Esophagus mucosa (tissue), 1 donor: ENCODE measurements at regions not wholly inside any gene's neighbourhood (a gene's known extent, or its start where the extent isn't known, plus 50 kb on each side); places are given as distances from the start of the nearest gene placed in this dataset.
"Not testable (repeated sequence)": the region's sequence is repeated elsewhere in the genome, so short reads cannot be mapped to it uniquely, and the experiment has no call there.

Source experiments
- ATAC-seq: fragments of 200-7000 bp; cut with Tn5 transposase; one replicate; pipeline ENCODE4 v1.9.1; 2020
- donor health status: DM: yes; HTN: yes; CAD: no.

GRCh38 chr20:17891131-17891530, 77.5 kb downstream of the SNX5 start:
- ATAC-seq, result not testable (repeated sequence)

GRCh38 chr20:17890330-17890729, 78.3 kb downstream of the SNX5 start:
- ATAC-seq, result no peak

- no peak for ATAC-seq
Measured at GRCh38 chr20:17889226-17889625, 79.4 kb downstream of the SNX5 start.

- peak; percentile 70 for ATAC-seq
Measured at GRCh38 chr20:17888044-17888443, 80.5 kb downstream of the SNX5 start.

- peak; percentile 15 for ATAC-seq
Measured at GRCh38 chr20:17887331-17888030, 81.1 kb downstream of the SNX5 start.

GRCh38 chr20:17885544-17885943, 83.0 kb downstream of the SNX5 start:
- no peak for ATAC-seq

- no peak for ATAC-seq
Measured at GRCh38 chr20:17885076-17885475, 83.5 kb downstream of the SNX5 start.

GRCh38 chr20:17884307-17885003, 84.1 kb downstream of the SNX5 start:
- no peak for ATAC-seq

- no peak for ATAC-seq
Measured at GRCh38 chr20:17883592-17884306, 84.8 kb downstream of the SNX5 start.

GRCh38 chr20:17882834-17883591, 85.6 kb downstream of the SNX5 start:
- no peak for ATAC-seq

- no peak for ATAC-seq
Measured at GRCh38 chr20:17882065-17882833, 86.3 kb downstream of the SNX5 start.

GRCh38 chr20:17881741-17882064, 86.9 kb downstream of the SNX5 start:
- no peak for ATAC-seq

GRCh38 chr20:17878912-17879602, 89.5 kb downstream of the SNX5 start:
- ATAC-seq, result no peak

- no peak for ATAC-seq
Measured at GRCh38 chr20:17878069-17878911, 90.3 kb downstream of the SNX5 start.

GRCh38 chr20:17875981-17876385, 92.6 kb downstream of the SNX5 start:
- no peak for ATAC-seq

GRCh38 chr20:17875106-17875980, 93.3 kb downstream of the SNX5 start:
- peak; percentile 88 for ATAC-seq

- peak; percentile 68 for ATAC-seq
Measured at GRCh38 chr20:17874271-17875105, 94.1 kb downstream of the SNX5 start.

- peak; percentile 63 for ATAC-seq
Measured at GRCh38 chr20:17873410-17874270, 95.0 kb downstream of the SNX5 start.
